ES-I3 (cell line): ENCODE measurements at regions not wholly inside any gene's neighbourhood (a gene's known extent, or its start where the extent isn't known, plus 50 kb on each side); places are given as distances from the start of the nearest gene placed in this dataset.

ENCODE experiments used
- H3K36me3 ChIP-seq: 2 replicates; pipeline ENCODE4 v1.6.1; 2013; ENCODE audit warnings: mild to moderate bottlenecking, low read length, control low read depth, moderate library complexity; ENCODE audit not compliant: insufficient read depth
- H3K4me1 ChIP-seq: 2 replicates; pipeline ENCODE4 v1.6.1; 2013; ENCODE audit warnings: mild to moderate bottlenecking, control low read depth, low read length; ENCODE audit not compliant: insufficient read depth
- H3K9ac ChIP-seq: 2 replicates; pipeline ENCODE4 v1.6.1; 2013; ENCODE audit warnings: low read depth, mild to moderate bottlenecking, low read length, moderate library complexity
- H3K9me3 ChIP-seq: 2 replicates; pipeline ENCODE4 v1.6.1; 2013; ENCODE audit warnings: mild to moderate bottlenecking, low read length, moderate library complexity; ENCODE audit not compliant: control insufficient read depth, insufficient read depth

DNA sequence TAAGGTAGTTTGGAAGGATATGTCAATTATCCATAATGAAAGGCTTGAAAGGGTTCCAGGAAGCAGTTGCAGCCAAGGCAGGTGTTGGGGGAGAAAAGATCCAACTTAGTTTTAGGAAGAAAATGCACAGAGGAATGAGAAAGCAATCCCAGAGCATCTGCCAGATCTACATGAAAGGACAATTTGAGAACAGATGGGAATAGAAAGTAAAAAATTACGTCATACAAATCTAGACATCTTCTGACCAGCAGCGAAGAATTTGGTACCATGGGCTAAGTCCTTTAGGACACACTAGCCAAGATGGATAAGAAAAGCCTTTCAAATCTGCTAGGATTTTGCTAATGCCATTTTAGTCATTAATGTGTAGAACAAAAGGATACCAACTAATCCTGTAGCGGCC is 244.1 kb upstream of the PRR16 start:
- H3K36me3 ChIP-seq, result no peaks in the 10 kb centered on the region
- H3K9me3 ChIP-seq, result no peaks in the 10 kb centered on the region
- no peak overlapping the region for H3K9ac ChIP-seq
- no peaks in the 10 kb centered on the region for H3K4me1 ChIP-seq

- no peak overlapping the region for H3K9ac ChIP-seq
Measured at GRCh38 chr5:120225524-120225923, 238.6 kb upstream of the PRR16 start.

GRCh38 chr5:120228262-120229031 is 235.7 kb upstream of the PRR16 start:
- H3K36me3 ChIP-seq, result no peaks in the 10 kb centered on the region
- no peaks in the 10 kb centered on the region for H3K4me1 ChIP-seq
- no peaks in the 10 kb centered on the region for H3K9me3 ChIP-seq
- no peak overlapping the region for H3K9ac ChIP-seq

More at GRCh38 chr5:120225524-120225923, 238.6 kb upstream of the PRR16 start:
- Histone ChIP-seq H3K36me3 (no peaks in the 10 kb centered on the region), H3K4me1 (no peaks in the 10 kb centered on the region), H3K9me3 (no peaks in the 10 kb centered on the region)

DNA sequence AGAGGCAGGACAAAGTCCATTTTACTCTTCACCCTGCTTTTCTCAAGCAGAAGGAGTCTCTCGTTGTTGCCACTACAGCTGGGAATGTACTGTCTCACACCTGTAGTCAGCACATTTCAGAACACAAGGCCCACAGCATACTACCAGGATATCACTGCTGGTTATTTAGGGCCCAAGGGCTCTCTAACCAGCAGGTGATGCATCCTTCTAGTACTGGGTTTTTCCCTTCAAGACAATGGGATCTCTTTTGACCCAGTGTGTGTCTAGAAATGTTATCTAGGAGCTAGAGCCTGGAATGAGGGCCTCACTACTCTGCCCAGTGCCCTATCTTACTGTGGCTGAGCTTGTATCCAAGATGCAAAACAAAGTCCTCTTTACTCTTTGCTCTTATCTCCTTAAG is 235.1 kb upstream of the PRR16 start:
- H3K9ac ChIP-seq, result no peak overlapping the region
- no peaks in the 10 kb centered on the region for H3K4me1 ChIP-seq
- no peaks in the 10 kb centered on the region for H3K9me3 ChIP-seq
- no peaks in the 10 kb centered on the region for H3K36me3 ChIP-seq

DNA sequence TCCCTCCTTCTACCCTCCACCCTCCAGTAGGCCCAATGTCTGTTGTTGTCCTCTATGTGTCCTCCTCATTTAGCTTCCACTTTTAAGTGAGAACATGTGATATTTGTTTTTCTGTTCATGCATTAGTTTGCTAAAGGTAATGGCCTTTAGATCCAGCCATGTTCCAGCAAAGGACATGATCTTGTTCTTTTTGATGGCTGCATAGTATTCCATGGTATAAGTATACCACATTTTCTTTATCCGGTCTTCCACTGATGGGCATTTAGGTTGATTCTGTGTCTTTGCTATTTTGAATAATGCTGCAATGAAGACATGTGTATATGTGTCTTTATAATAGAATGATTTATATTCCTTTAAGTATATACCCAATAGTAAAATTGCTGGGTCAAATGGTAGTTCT is 232.5 kb upstream of the PRR16 start:
- Histone ChIP-seq H3K4me1 (no peaks in the 10 kb centered on the region), H3K36me3 (no peaks in the 10 kb centered on the region), H3K9ac (no peak overlapping the region), H3K9me3 (no peaks in the 10 kb centered on the region)

DNA sequence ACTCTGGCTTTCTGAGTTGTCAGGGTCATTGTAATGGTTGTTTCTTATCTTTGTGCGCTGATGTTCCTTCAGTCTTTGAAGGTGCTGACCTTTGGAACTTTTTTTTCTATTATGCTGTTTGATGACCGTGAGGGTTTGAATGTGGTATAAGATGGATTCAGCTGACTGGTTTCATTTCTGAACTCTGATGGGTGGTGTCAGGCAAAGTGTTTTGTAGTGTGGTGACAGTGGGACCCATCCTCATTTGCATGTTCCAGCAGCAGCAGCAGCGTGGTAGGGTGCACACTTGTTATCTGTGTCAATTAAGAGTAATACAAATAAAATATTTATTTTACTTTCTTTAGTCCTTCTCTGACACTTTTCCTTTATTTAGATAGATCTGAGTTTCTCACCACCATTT is 227.7 kb upstream of the PRR16 start:
- H3K9me3 ChIP-seq, result no peaks in the 10 kb centered on the region
- H3K4me1 ChIP-seq, result peaks cover 9% of the 10 kb centered on the region
- no peak overlapping the region for H3K9ac ChIP-seq
- H3K36me3 ChIP-seq, result no peaks in the 10 kb centered on the region

DNA sequence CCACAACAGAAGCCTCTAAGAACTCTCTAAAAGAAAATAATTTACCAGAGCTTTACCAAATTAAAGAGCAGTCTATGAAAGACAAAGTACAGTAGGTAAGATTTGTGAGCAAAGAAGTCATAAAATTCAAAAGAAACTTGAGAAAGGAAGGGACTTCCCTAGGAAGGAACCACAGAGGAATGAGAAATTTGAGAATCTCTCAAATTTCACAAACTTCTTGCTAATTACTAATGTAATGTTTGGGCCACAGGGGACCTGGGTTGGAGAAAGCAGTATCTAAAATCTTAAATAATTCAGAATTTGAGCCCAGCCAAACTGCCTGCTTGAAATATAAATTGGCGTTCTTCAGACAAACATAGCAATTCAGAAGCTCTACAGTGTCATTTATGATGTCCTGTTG is 225.0 kb upstream of the PRR16 start:
- peaks cover 9% of the 10 kb centered on the region for H3K4me1 ChIP-seq
- H3K9me3 ChIP-seq, result no peaks in the 10 kb centered on the region
- no peaks in the 10 kb centered on the region for H3K36me3 ChIP-seq
- no peak overlapping the region for H3K9ac ChIP-seq

- peaks cover 9% of the 10 kb centered on the region for H3K4me1 ChIP-seq
- H3K9me3 ChIP-seq, result no peaks in the 10 kb centered on the region
- H3K36me3 ChIP-seq, result no peaks in the 10 kb centered on the region
- H3K9ac ChIP-seq, result no peak overlapping the region
Measured at GRCh38 chr5:120240706-120241105, 223.4 kb upstream of the PRR16 start.

- no peaks in the 10 kb centered on the region for H3K9me3 ChIP-seq
- H3K36me3 ChIP-seq, result no peaks in the 10 kb centered on the region
- peaks cover 9% of the 10 kb centered on the region for H3K4me1 ChIP-seq
- no peak overlapping the region for H3K9ac ChIP-seq
Measured at GRCh38 chr5:120241400-120241799, 222.7 kb upstream of the PRR16 start.

DNA sequence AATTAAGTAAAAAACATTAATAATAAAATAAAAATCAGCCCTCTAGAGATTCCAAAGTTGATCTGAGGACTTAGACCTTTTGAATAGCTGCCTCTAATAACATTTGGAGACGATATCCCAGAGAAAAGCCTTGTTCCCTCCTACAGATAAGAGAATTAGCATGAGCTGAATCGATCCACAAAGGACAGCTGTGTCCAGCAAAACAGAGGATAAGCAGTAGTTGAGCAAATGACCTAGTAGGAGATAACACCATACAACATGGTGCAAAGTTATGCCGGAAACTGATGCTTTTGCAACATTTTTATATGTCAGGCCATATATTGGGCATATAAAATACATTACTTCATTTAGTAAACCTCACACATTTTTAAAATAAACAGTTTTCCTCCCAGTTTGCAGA is 212.2 kb upstream of the PRR16 start:
- Histone ChIP-seq H3K4me1 (peaks cover 16% of the 10 kb centered on the region; the same call in 1 of the 2 replicates), H3K9ac (no peak overlapping the region), H3K9me3 (no peaks in the 10 kb centered on the region), H3K36me3 (no peaks in the 10 kb centered on the region)

DNA sequence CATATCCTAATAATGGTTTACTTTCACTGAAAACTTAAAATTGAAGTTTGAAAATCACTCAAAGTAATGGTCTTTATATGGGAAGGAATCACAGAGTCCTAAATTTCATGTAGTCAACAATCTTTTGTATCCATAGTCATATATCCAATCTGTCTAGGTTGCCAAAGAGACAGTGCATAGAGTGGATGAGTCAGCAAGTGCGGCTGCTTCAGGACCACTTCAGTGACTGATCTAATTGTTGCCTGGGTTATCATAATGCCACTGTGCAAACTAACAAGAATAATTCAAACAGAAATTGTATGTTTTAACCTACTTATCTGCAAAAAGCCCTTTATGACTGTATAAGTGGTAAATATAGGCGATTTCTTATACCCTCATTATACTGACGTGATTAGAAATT is 211.3 kb upstream of the PRR16 start:
- no peaks in the 10 kb centered on the region for H3K9me3 ChIP-seq
- H3K9ac ChIP-seq, result no peak overlapping the region
- H3K36me3 ChIP-seq, result no peaks in the 10 kb centered on the region
- peaks cover 16% of the 10 kb centered on the region; the same call in 1 of the 2 replicates for H3K4me1 ChIP-seq

- Histone ChIP-seq H3K9me3 (no peaks in the 10 kb centered on the region), H3K36me3 (no peaks in the 10 kb centered on the region), H3K4me1 (peaks cover 16% of the 10 kb centered on the region; the same call in 1 of the 2 replicates), H3K9ac (no peak overlapping the region)
Measured at GRCh38 chr5:120254385-120254784, 209.7 kb upstream of the PRR16 start.

DNA sequence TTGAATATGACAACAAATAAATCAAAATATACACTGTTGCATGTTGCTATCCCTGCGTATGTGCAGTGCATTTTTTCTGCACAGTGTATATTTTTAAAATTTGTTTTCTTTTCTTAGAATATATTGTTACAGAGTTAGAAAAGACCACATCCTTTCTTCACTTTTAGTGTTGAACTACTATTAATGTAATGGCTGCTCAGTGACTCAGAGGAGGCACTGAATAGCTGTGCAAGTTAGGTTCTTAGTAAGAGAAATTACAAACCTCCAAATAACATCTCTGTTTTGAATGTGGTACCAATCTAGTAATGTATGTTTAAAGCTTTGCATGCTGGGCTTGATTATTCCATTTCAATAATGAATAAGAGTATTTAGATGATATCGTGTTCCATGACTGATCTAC is 208.9 kb upstream of the PRR16 start:
- no peaks in the 10 kb centered on the region for H3K36me3 ChIP-seq
- peaks cover 16% of the 10 kb centered on the region; the same call in 1 of the 2 replicates for H3K4me1 ChIP-seq
- no peak overlapping the region for H3K9ac ChIP-seq
- no peaks in the 10 kb centered on the region for H3K9me3 ChIP-seq

GRCh38 chr5:120256376-120256775 is 207.7 kb upstream of the PRR16 start:
- Histone ChIP-seq H3K36me3 (no peaks in the 10 kb centered on the region), H3K9me3 (no peaks in the 10 kb centered on the region), H3K9ac (no peak overlapping the region), H3K4me1 (peaks cover 16% of the 10 kb centered on the region; the same call in 1 of the 2 replicates)

GRCh38 chr5:120257358-120257971 is 206.6 kb upstream of the PRR16 start:
- Histone ChIP-seq H3K4me1 (peaks cover 16% of the 10 kb centered on the region; the same call in 1 of the 2 replicates), H3K36me3 (no peaks in the 10 kb centered on the region), H3K9me3 (no peaks in the 10 kb centered on the region), H3K9ac (no peak overlapping the region)
